Adrenal gland (tissue), 5 donors: ENCODE measurements at regions not wholly inside any gene's neighbourhood (a gene's known extent, or its start where the extent isn't known, plus 50 kb on each side); places are given as distances from the start of the nearest gene placed in this dataset.

ENCODE experiments used
- POLR2A ChIP-seq, 2 donors: fragments of 450-650 bp; IDR thresholded peaks; one replicate each; pipeline ENCODE4 v1.6.1; 2017; ENCODE audit warnings: antibody characterized with exemption in 2 of 2, mild to moderate bottlenecking in 2 of 2, moderate library complexity in 1 of 2
- TF ChIP-seq, protein P1 (sequence below), 6 experiments: fragments of 450-650 bp in 4 of 6; fragments of 200-600 bp in 2 of 6; sonication (generic) in 1 of 6; IDR thresholded peaks; 1 replicate in 5 of 6; 2 replicates in 1 of 6; pipeline versions ENCODE4 v1.5.1 to v1.8.0; 2016 to 2021; ENCODE audit warnings: antibody characterized with exemption in 6 of 6, mild to moderate bottlenecking in 2 of 6, moderate library complexity in 1 of 6
- donor health status: DM: no; HTN: no; CAD: no.

DNA sequence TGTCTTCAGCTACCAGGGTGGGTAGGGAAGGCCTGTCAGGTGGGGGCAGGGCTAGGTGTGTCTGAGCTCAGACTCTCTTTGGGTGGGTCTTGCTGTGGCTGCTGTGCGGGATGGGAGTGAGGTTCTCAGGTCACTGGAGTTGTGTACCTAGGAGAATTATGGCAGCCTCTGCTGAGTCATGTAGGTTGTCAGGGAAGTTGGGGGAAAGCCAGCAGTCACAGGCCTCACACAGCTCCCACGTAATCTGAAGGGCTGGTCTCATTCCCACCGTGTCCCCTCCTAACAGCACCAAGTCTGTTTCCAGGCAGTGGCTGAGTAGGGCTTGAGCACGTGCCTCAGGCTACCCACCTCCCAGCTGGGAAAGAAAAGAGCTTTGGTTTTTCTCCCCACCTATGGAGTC, 67.0 kb downstream of the CHCHD4 start:
- no peak for TF ChIP-seq POLR2A (IDR thresholded peaks at IDR 0.05)
- TF ChIP-seq, protein P1, sequence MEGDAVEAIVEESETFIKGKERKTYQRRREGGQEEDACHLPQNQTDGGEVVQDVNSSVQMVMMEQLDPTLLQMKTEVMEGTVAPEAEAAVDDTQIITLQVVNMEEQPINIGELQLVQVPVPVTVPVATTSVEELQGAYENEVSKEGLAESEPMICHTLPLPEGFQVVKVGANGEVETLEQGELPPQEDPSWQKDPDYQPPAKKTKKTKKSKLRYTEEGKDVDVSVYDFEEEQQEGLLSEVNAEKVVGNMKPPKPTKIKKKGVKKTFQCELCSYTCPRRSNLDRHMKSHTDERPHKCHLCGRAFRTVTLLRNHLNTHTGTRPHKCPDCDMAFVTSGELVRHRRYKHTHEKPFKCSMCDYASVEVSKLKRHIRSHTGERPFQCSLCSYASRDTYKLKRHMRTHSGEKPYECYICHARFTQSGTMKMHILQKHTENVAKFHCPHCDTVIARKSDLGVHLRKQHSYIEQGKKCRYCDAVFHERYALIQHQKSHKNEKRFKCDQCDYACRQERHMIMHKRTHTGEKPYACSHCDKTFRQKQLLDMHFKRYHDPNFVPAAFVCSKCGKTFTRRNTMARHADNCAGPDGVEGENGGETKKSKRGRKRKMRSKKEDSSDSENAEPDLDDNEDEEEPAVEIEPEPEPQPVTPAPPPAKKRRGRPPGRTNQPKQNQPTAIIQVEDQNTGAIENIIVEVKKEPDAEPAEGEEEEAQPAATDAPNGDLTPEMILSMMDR (IDR thresholded peaks at IDR 0.05) = no peak
